ENCODE measurements at regions not wholly inside any gene's neighbourhood (a gene's known extent, or its start where the extent isn't known, plus 50 kb on each side); places are given as distances from the start of the nearest gene placed in this dataset.

DNA sequence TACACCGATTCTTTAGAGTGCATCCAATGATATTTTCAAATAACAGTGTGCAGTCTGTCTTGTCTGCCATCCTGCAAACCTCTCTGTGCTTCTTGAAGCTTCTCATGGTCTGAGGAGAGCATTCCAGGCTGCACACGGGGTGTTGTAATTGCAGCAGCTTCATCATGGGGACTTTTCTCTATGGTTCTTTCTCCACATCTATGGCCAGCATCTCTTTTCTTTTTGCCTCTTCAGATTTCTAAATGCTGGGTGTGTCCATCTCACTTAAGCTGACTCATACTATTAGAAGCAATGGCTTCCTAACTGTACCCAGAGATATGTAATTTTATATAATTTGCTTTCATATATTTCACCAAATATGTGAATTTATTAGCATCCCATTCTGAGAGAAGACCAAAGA is 63.8 kb upstream of the EPHB3 start:
- no TSS peak for BruUV-seq (replicated peaks)
- no peaks in the 10 kb centered on the region for H3K4me1 ChIP-seq (ENCODE audit: control insufficient read depth, insufficient read depth, low read length)
- ChIA-PET SMC1A (ENCODE audit: uncharacterized antibody, unreplicated experiment) (no interaction called here), RAD21 (ENCODE audit: unreplicated experiment) (no interaction called here), CTCF (no interaction called here), POLR2A (no interaction called here)
- no peak for ATAC-seq
- TF ChIP-seq FOS (IDR thresholded peaks at IDR 0.05; ENCODE audit: borderline replicate concordance, extremely low read depth, insufficient read length) (no peak), TCF12 (IDR thresholded peaks at IDR 0.05; ENCODE audit: low read depth, low read length) (no peak), REST (IDR thresholded peaks at IDR 0.05; ENCODE audit: low read depth, low read length) (no peak), IKZF2 (IDR thresholded peaks at IDR 0.05) (no peak), ZSCAN29 (IDR thresholded peaks at IDR 0.05) (no peak), SMAD1 (IDR thresholded peaks at IDR 0.05; ENCODE audit: low read depth, partially characterized antibody) (no peak), ZBED1 (IDR thresholded peaks at IDR 0.05; ENCODE audit: borderline replicate concordance) (no peak), MXI1 (IDR thresholded peaks at IDR 0.05; ENCODE audit: low read depth, low read length) (no peak), EED (IDR thresholded peaks at IDR 0.05; ENCODE audit: low read depth) (no peak), ETV6 (conservative IDR thresholded peaks at IDR 0.05 in 1 of 2, IDR thresholded peaks at IDR 0.05 in 1 of 2; ENCODE audit: borderline replicate concordance in 1 of 2, low read depth in 1 of 2) (no peak), LARP7 (IDR thresholded peaks at IDR 0.05) (no peak), JUNB (IDR thresholded peaks at IDR 0.05) (no peak), IRF3 (IDR thresholded peaks at IDR 0.05) (no peak), NR2F1 (conservative IDR thresholded peaks at IDR 0.05) (no peak), SMARCA5 (IDR thresholded peaks at IDR 0.05) (no peak), MYC (IDR thresholded peaks at IDR 0.05; ENCODE audit: insufficient read depth, insufficient read length, insufficient replicate concordance, low read length, severe bottlenecking) (no peak), STAT1 (conservative IDR thresholded peaks at IDR 0.05) (no peak)
- TF ChIP-seq, protein P1, sequence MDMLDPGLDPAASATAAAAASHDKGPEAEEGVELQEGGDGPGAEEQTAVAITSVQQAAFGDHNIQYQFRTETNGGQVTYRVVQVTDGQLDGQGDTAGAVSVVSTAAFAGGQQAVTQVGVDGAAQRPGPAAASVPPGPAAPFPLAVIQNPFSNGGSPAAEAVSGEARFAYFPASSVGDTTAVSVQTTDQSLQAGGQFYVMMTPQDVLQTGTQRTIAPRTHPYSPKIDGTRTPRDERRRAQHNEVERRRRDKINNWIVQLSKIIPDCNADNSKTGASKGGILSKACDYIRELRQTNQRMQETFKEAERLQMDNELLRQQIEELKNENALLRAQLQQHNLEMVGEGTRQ (IDR thresholded peaks at IDR 0.05; ENCODE audit: borderline replicate concordance, low read depth, low read length) = no peak
- no peak overlapping the region for H3K4me3 ChIP-seq
- H3K27me3 ChIP-seq (replicated peaks in 1 of 2; ENCODE audit: control insufficient read depth in 2 of 2, insufficient read depth in 2 of 2, low read length in 1 of 2) = peaks cover 0 to 3% of the 10 kb centered on the region in 2 experiments; a peak in 2 of 4 replicates
- no peak overlapping the region for H3K27ac ChIP-seq (ENCODE audit: control insufficient read depth, insufficient read depth)
- H3K36me3 ChIP-seq (ENCODE audit: control insufficient read depth in 2 of 2, insufficient read depth in 2 of 2, low read length in 1 of 2) = no peaks in the 10 kb centered on the region
- no peaks in the 10 kb centered on the region for H3K79me2 ChIP-seq (ENCODE audit: control insufficient read depth, insufficient read depth, low read length)
- H4K20me1 ChIP-seq (ENCODE audit: control insufficient read depth, insufficient read depth) = no peaks in the 10 kb centered on the region
- H3K9ac ChIP-seq (ENCODE audit: control insufficient read depth, insufficient read depth, low read length) = no peak overlapping the region
- no peaks in the 10 kb centered on the region for H3K9me3 ChIP-seq (replicated peaks; ENCODE audit: control insufficient read depth, insufficient read depth, low read length)
- H3K4me2 ChIP-seq (ENCODE audit: control insufficient read depth, insufficient read depth) = no peak overlapping the region
- no peak for FAIRE-seq
- H2AFZ ChIP-seq (ENCODE audit: control insufficient read depth, low read depth, low read length) = no peak overlapping the region
- DNase-seq (ENCODE audit: low read depth, low spot score) = no peak
- intact Hi-C loops (cut with micrococcal nuclease; ENCODE audit: unreplicated experiment) = no loop called here
- 22% methylated on average over 2 of the region's 2 CpGs for WGBS (ENCODE audit: insufficient coverage, insufficient replicate concordance, low lambda C conversion rate, missing lambda C conversion rate)
- in situ Hi-C loops (cut with MboI) = no loop called here
